ENCODE measurements at regions not wholly inside any gene's neighbourhood (a gene's known extent, or its start where the extent isn't known, plus 50 kb on each side); places are given as distances from the start of the nearest gene placed in this dataset.
A peak's percentile ranks its signal among the peaks of the same experiment; 100 is the strongest.

DNA sequence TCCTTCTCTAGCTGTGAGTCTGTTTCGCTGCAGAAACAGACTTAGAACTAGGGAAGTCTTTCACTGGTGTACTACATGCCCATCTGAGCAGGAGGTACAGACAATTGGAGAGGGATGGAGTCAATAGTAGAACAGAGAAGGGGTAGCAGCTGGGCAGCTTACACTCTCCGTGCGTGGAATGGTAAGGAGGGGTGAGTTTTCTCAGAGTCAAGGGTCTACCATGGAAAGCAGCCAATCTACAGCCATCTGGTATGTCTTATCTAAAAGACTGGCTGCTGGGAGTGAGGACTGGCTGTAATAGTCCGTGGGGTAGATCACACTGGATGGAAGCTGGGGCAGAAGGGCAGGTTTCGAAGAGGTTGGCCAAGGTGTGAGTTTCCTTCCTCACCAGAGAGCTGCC, 137.3 kb upstream of the TENM4 start:
- no peak for DNase-seq

DNA sequence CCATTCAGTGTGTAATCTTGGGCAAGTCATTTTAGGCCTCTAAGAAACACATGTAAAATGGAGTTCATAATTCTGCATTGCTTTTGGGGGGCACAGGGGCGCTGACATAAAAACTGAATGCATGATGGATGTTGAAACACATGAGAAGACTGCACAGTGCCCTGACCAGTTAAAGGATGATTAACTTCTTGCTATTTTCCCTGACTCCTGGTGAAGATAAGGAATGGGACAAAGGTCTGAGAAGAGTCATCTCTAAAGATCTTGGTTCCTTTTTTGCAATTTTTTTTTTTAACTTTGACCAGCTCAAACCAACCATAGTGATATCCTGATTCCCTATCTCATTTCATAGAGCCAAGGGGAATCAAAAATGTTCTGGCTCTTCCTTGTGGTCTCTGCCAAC, 134.9 kb upstream of the TENM4 start:
- DNase-seq, result no peak

DNA sequence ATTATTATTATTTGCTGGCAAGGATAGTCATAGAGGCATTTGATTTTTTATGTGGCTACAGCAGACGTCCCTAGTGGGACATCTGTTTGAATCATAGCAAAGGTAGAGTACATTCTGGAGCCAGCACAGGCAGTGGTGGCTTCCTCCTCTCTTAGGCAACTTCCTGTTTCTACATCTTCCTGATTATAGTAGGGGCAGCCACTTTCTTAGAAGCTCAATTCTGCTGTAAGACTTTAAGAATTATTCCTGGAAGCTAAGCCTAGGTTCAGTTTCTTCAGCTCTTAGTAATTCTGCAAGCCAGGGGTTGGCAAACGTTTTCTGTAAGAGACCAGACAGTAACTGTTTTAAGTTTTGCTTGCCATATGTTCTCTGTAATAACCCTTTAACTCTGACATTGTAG, 129.3 kb upstream of the TENM4 start:
- no peak for DNase-seq

DNA sequence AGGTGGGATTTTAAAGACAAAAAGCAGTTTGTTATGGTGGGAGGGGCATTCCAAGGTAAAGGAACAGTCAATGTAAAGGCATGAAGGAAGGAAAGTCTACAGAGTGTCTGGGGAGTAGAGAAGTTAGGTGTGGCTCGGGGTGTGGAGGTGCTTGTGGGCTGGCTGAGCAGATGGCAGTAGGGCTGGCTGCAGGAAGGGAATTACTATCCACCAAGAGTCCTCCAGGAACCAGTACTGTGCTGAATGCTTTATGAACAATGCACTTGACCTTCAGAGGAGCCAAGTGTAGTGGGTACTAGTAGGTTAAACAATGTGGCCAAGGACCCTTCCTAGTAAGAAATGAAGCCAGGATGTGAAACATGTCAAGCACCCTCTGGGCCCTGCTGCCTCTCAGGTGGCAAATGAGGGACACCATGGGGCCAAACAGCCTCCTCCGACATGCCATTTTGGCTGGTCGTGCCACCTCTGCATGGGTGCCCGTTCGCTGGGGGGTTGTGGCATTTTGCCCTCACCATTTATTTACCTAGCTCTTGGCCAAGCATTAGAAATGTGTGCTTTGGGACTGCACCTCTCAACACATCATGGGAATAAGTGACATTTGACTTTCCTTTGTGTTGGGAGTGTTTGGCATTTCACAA, 123.6 kb upstream of the TENM4 start:
- DNase-seq, result no peak

DNA sequence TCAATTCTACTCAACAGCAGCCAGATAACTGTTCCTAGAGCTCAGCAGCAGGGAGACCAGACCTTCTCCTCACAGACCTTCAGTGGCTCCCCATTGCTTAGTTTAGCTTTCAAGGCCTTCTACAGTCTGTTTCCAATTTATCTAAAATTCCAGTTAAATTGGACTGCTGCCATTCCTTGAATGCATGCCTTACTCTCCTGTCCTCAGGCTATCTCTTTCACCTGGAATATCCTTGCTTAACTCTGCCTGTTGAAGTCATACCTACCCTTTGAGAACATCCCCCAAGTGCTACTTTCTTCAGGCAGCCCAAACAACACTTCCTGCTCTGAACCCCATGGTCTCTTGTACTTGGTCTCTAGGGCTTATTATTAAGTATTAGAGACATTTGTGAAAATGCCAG, 120.7 kb upstream of the TENM4 start:
- DNase-seq, result no peak

DNA sequence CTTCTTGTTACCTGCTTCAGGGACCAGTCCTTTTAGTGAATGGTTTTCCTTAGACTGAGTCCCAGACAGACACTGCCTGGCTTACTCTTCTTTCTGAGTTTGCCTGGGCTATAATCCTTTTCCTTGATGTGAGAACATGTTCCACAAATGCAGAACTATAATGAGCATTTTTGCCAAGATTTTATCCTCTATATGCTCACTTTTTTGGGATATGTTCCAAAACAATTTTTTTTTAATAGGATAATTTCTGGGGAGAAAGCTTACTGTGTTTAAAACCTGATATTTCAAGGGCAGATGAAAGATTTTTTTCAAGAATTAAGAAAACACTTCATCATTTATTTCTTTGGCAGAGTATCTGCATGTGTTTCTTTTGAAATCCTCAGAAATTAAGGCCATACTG, 110.0 kb upstream of the TENM4 start:
- no peak for DNase-seq

DNA sequence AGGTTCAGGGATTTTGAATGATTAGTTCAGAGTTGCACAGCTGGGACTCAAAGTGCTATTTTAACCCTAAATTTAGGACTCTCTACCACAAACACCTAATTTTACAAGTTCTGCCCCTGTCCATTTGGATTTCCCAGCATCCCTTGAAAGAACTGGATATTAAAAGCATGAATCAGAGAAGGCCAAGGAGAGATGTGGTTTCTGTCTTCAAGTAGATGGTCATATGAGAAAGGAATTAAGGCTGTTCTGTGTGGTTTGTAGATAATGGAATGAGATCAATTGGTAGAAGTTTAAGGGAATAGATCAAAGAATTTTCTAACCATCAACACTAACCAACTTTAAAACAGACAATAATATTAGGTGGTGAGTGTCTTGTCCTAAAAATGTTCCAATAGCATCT, 106.4 kb upstream of the TENM4 start:
- no peak for DNase-seq

DNA sequence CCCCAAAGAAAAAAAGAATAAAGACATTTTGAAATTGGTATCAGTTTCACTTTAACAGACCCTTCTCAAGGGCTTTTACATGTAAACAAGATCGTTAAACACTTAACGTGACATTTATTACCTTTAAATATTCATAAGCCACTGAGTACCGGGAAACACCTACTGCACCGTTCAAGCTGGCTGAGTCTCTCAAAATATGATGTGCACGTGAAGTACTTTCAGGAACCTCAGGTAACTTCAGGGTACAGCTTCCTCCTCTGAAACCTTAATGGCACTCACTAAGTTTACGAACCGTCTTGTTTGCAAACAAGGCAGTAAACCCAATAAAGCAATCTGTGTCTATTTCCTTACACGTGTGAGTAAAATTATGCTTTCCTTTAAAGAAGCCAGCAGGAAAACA, 105.5 kb upstream of the TENM4 start:
- DNase-seq, result peak; percentile 29 to 43

DNA sequence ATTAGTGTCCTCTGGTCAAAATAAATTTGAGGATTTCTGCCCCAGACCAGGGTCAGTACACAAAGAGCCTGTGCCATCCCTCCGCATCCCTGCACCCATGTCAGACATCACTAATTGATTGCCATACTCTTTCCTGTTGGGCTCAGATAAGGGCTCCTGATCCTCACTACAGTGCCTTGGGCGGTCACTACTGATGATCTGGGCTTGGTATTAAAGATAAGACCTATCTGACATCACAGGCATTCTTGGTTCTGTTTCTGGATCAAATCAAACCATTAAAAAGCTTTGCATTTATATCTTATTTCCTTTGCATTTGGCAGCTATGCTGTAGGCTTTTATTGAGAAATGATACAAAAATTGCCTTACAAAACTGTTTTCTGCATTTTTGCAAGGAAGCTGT, 103.5 kb upstream of the TENM4 start:
- DNase-seq, result no peak

DNA sequence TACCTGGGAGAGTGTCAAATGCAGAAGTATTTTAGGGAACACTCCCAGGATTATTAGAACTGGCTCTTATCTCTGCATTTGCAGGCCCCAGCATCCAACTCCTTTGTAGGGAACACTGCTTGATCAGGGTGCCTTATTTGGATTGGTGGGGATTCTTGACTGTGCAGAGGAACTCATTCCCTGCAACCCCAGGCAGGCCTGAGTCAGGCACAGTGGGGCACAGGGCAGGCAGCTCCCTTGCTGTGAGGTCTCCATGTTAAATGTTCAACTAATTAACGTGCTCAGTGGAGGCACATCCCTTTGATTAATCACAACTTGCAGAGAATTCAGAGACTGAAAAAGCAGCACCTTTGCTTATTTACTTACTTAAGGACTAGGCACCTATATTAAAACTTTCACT, 102.3 kb upstream of the TENM4 start:
- no peak for DNase-seq

DNA sequence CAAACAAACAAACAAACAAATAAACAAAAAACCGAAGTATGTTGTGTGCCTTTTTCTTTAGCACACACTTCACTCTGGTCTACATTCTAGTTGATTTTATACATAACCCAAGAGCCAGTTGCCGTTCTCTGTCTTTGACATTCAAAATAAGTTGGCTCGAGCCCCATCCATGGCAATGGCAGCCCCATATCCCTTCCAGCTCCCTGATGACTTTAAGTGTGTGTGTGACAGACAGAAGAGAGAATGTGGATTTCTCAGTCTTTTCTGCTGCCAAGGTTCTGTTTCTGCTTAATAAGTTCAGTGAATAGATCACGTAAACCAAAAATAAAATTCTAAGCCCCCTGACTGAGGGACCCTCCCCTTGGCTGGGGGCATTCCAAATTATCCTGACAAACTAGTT, 100.6 kb upstream of the TENM4 start:
- no peak for DNase-seq

DNA sequence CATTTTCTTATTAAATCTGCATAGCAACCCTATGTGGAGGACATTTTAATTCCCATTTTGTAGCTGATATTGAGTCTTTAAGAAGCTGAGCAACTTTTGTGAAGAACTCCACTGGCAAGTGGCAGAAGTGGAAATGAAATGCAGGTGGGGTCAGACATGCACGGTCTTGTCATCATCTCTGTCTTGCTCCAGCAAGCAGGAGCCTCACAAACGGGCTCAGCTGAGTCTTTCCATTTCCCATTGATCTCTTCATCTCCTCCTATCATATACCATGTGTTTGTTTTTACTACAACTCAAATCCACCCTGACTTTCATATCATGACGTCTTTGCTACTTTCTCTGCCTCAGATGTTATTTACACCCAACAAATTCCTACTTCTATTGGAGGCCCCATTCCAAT, 97.9 kb upstream of the TENM4 start:
- DNase-seq, result no peak

DNA sequence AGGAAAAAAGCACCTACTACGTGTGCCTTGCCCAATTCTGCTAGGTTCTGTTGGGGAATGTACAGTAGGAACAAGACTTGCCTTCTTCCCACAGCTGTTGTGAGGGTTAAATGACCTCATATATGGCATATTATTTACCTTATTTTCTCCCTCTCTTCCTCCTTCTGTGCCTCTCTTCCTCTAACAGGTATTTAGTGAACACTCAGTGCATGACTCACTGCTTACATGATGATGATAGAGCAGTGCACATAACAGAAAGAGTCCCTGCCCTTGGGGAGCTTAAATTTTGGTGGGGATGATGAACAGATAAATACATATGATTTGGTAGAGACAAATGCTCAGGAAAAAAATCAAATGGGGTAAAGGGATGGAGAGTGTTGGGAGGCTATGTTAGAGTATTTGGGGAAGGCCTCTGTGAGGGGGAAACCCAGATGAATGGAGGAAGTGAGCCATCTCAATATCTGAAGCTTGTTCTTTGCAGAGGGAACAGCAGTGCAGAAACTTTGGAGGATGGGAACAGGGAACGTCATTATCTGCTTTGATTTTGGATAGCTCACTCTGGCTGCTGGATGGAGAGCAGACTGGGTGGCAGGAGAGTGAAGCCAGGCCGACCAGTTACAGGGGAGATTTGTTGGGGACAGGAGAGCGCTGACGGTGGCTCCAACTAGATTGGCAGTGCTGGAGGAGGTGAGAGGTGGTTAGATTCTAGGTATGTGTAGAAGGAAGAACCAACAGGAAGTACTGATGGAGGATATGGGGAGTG, 95.5 kb upstream of the TENM4 start:
- DNase-seq, result no peak

DNA sequence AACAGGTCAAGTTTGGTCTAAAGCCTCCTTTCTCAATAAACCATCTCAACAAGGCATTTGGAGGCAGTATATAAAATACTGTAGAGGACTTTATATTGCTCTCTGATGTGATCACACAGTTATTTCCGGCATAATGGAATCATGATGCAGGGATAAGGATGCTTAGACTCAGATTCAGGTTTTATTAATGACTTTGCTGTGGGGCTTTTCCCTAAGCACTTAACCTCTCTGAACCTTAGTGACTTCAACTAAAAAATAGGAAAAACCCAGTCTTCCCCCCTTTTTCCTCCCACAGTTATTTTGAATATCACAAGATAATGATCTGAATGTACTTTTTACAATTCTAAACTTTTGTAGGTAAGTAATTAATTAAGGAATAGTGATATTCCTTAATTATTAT, 94.8 kb upstream of the TENM4 start:
- DNase-seq, result no peak

DNA sequence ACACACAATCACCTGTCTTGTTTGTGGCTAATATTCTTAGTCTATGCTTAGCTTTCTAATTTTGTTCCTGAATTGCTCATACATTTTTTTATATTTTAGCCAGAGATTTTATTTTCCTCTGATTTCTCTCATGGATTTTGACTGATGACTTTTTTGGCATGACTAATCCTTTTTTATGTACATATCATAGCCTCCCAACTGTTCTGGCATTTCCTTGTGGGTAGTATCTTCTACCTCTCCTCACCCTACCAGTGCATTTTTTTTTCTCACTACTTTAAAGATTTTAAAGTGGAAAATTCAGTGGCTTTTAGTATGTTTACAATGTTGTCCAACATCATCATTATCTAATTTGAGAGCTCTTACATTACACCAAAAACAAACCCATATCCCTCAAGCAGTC, 84.4 kb upstream of the TENM4 start:
- DNase-seq, result no peak

DNA sequence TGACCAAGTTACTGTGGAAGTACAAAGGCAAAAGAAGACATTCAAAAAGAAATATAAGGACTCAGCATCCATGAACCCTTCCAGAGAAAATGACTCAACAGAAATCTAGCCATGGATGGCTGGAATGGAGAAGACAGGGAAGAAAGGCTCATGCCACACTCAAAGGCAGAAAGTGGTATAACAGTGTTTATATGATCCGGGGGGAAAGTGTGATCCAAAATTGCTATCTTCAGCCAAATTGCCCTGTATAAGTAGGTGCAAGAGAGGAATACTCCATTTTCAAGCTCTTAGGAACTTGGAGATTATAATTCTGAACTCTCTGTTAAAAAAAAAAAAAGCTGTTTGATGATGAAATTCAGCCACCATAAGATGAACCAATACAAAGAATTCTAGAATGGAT, 81.8 kb upstream of the TENM4 start:
- DNase-seq, result no peak

DNA sequence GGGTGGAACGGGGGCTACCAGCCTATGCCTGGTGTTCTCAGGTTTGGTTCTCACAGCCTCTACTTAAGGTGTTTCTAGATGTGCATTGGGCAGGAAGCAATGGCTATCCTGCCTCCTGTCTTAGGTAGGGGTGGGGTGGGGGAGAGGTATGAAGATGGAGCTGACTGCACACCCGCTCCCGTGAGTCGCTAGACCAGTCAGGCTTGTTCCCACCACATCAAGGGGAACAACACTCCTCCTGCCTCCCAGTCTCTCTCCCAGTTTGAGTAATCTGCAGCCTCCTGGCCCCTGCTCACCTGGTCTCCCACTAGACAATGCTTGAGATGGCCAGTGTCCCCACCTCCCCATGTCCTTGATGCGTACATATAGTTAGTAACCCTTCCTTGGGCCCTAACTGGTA, 79.3 kb upstream of the TENM4 start:
- peak in 1 of 2 experiments; percentile 12 for DNase-seq

DNA sequence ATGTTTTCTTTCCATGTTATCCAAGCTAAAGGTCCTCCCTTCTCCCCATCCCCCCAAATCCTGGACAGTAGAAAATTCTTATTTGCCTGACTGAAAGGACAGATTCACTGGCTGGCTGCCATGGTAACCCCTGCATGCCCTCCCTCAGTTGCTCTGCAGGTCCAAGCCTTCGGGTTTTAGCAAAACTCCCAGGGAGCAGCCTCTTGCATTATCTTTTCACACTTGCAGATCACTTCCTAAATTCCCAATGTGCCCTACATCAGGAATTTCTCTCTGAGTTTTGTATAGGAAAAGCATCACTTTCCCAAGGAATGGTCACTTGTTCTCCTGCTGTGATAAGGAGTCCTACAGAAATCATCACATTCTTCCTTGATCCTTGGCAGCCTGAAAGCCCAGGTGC, 75.0 kb upstream of the TENM4 start:
- no peak for DNase-seq

DNA sequence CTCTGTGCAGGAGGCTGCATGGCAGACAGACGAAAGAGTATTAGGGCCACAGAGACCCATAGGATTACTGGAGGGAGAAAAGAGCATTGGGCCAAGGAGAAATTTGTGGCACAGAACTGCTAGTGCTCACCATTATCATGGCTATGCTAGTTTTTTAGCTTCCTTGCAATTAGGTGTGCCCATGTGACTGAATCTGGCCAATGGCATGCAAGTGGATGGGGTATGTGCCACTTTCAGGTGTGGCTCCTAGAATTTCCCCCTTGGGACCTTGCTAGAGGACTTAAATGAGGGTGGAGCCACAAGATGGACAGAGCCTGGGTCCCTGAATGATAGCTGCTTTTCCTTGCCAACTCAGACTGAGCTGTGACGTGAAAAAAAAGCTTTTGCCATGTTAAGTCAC, 73.9 kb upstream of the TENM4 start:
- DNase-seq, result no peak

DNA sequence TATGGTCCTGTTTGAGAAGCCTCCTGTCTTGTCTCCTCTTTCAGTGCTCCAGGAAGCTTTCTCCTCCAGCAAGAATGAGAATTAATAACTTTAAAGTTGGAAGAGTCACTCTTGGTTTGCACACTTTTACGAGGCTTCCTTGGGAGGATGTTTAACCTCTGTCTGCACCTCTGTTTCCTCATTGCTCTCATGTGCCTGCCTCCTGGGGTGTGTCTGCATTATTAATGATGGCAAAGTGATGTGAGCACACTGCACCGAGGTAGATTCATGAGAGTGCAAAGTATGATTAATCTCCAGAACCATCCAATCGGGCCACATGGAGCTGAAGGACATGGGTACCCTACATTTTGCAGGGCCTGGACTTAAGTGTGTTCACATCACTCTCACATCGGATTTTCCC, 73.5 kb upstream of the TENM4 start:
- DNase-seq, result no peak

DNA sequence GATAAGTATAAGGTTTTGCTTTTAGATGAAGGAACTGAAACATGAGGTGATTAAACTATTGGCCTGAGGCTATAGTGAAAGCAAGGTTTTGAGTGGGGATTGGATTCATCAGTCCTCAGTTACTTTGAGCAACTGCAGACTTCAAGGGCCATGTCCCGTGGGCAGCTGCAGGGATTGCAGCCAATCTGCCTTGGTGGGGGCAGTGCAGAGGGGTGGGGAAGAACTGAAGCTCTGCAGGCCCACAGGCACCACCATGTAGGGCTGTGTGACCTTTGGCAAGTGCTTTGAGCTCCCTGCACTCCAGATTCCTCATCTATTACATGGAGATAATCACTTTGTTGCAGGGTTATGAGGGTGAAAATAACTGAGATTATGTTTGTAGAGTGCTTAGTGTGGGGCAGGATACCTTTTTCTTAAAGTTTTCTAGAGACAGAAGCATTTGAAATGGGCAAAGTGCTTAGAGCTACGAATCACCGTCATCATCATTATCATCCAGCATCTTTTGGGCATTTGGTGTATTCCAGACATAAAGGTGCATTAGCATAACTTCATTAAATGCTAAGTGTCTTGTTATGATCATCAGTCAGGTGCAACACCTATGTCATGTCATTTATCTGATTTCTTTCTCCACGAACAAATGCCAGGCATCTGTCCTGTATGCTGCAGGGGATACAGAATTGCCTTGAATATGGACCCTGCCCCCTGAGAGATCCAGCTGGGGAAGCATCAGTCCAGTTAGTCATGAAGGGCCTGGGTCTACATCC, 72.1 kb upstream of the TENM4 start:
- DNase-seq, result no peak

DNA sequence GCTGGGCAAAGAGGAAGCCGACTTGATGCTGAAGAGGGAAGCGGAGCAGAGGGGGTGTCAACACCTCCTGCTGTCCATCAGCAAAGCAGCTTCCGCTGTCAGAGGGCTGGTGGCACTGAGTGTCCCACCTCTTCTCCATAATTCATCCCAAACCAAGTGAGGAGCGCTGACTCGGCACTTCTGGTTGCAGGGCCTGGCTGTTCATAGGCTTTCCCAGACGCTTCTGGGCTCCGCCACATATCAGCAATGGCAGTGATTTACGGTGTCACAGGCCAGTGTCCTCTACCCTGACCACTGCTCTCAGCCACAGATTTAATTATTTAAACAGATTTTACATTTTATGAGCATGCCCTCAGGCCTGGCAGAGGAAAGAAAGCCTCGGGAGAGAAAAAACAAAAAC, 70.1 kb upstream of the TENM4 start:
- no peak for DNase-seq

DNA sequence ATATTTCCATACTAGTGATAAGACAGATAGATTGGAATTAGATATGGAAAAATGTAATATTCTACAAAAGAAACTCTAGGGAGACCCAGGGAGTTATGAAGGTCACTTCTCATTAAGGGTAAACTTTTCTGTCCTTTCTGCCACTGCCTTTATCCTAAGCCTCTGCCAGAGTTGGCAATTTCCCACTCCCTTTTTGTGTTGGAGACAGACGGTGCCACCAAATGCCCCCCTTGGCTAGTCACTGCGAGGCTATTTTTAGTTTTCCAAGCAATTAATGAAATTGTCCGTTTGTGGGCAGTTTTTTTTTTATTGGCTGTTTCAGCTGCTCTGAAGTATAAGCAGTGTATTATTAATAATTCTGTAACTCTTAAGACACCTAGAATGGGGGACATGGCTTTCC, 67.6 kb upstream of the TENM4 start:
- no peak for DNase-seq

DNA sequence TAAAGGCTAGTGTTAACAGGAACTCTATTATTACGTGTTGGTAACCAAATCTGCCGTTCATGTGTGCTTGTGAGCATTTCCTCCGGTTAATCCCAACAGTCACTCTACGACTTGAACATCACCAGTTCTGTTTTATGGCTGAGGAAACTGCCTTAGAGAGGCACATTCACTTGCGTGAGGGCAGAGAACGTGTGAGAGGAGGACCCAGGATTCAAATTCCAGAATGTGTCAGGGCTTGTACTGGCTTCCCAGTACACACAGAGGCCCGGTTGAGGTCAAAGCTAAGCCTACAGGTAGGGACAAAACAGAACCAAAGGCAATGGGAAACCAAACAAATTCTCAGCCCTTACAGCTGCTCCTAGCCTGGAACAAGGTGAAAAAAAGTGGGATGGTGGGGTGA, 66.9 kb upstream of the TENM4 start:
- no peak for DNase-seq

All from NCI-H526 (cell line).